Fibroblast of skin of scalp (primary cell): ENCODE measurements at regions not wholly inside any gene's neighbourhood (a gene's known extent, or its start where the extent isn't known, plus 50 kb on each side); places are given as distances from the start of the nearest gene placed in this dataset.
"Not testable (repeated sequence)": the region's sequence is repeated elsewhere in the genome, so short reads cannot be mapped to it uniquely, and the experiment has no call there.

Source experiments
- DNase-seq: peaks from one replicate; pipeline ENCODE4 v3.0.0-alpha.2; 2013

DNA sequence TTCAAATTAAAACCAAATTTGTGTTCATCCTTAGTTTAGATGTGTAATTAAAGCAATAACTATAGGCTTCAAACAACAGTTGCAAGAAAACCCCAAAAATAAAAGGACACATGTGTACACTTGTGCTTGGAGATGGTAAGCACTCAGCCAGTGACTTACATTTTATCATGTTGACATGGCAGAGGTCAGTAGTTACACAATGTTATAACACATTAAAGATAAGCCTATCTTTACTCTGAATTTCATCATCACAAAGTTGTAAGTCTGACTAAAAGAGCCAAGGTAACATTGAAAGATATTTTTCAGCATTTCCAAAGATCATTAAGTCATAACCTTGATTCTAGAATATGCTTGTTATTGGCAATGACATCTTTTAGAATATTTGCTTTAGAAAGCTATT is 98.5 kb upstream of the PNPLA4 start:
- DNase-seq = no peak

DNA sequence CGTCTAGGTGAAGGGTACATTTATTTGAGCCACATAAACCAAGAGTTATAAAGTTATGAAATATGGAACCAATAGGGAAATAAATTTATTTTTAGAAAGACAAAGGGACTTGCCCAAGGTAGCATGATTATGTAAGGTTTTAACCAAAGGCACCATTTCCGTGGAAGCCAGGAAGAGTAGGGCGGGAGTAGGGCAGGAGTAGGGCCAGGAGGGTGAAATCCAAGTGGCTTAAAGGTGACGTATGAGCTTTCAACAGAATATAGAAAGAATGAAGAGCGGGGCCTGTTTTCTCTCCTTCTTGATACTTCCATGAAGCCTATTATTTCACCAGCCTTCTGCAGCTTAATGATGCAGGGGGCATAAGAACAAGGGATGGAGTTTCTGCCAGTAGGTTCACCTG is 91.7 kb upstream of the PNPLA4 start:
- no peak for DNase-seq

DNA sequence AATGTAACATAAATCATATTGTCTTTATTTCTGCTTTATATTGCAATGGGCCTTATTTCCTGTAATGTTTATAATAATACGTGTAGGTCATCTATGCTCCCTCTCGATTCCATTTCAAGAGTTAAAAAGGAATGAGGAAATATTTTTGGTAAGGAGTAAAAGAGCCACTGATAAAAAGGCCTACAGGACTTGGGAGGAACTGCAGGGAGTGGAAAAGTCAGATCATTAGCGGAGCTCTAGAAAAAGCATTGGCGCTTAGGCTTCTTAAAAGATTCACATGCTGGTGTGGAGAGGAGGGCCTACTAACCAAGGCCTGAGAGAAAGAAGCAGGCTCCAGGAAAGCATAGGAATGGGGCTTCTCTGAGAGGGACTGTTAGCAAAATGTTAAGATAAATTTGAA is 82.9 kb upstream of the PNPLA4 start:
- no peak for DNase-seq

DNA sequence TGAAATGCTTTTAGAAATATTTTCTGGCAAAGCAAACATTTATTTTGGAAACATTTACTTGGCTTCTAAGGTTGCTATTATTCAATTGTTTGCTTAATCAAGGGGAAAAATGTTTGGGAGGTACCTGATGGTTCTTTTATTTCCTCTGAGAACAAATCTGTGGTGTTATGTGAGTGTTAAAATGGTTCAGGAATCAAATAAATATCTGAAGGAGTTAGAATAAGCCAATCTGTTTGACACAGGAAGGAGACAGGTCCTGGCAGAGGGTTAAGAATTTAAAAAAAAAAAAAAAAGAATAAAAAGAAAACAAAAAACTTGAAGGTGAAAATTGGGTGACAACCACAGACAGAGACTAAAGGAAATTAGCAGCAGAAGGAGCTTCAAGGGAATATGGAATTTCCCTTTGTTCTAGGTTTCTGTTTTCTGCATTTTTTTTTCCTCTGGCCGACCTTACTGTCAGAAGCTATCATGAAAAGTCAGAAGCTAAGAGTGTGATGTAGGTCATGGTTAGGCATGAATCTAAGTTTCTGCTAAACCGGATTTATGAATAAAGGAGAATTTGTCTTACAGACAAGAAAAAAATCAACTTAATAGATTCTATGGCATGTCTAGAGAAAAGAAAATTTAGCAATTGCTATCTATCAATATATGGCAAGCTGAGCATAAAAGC is 78.6 kb upstream of the PNPLA4 start:
- no peak for DNase-seq

DNA sequence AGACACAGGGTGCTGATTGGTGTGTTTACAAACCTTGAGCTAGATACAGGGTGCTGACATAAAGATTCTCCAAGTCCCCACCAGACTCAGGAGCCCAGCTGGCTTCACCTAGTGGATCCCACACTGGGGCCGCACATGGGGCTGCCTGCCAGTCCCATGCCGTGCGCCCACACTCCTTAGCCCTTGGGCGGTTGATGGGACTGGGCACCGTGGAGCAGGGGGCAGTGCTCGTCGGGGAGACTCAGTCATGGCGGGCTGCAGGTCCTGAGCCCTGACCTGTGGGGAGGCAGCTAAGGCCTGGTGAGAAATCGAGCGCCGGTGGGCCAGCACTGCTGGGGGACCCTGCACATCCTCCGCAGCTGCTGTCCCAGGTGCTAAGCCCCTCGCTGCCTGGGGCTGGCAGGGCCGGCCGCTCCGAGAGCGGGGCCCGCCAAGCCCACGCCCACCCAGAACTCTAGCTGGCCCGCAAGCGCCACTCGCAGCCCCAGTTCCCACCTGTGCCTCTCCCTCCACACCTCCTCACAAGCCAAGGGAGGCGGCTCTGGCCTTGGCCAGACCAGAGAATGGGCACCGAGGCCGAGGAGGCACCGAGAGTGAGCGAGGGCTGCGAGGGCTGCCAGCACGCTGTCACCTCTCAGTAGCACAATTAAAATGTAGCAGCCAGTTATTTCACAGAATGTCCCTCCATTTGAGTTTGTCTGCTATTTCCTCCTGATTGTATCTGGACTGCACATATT is 76.1 kb upstream of the PNPLA4 start:
- DNase-seq = no peak

DNA sequence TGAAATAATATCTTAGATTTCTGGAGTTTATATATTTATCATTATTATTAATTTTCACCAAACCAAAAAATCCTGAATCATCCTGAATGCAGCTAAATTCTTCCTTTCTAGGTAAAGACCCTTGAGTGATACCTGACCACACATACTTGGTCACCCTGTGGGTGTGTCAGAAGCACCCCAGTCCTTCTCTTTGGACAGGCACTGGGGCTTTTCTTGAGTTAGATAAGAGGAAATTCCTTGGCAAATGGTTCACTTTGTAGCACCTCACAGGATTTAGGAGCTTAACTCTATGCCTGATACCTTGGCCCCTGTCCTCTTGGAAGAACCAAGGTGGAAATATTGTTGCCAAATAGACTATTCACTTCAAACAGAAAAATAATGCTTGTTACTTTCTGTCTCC is 69.6 kb upstream of the PNPLA4 start:
- DNase-seq = no peak

DNA sequence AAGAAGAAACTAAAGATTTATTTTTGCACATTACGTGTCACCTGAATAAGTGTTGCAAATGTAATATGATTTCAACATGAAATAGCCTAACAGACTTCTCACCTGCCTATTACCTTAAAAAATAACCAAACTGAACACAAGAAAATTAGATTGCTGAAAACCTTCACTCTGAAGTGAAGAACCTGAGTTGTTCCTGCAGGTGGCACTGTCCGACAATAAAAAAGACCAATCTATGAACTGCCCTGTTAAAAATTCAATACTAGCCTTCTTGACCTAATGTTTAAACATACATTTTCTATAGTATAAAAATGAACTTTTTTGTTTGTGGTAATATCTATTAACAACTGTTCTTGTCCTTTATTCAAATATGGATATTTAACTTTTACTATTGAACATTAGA is 69.2 kb upstream of the PNPLA4 start:
- peak; percentile 18 for DNase-seq

DNA sequence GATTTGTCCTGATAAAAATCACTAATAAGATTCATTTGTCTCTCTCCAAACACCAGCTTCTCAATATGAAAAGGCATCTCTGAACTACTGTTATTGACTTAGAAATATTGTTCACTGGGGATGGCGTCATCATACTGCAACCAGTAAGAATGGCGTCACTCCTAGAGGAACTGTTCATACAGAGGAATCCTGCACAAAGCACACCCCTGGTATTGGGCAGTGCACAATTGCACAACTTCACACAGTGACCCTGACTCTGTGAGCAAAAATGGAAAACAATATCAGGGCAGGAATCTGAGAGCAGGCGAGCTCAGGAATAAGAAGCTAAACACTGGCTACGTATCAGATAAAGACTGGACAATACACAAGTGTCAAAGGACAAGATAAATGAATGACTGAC is 66.7 kb upstream of the PNPLA4 start:
- DNase-seq = no peak

DNA sequence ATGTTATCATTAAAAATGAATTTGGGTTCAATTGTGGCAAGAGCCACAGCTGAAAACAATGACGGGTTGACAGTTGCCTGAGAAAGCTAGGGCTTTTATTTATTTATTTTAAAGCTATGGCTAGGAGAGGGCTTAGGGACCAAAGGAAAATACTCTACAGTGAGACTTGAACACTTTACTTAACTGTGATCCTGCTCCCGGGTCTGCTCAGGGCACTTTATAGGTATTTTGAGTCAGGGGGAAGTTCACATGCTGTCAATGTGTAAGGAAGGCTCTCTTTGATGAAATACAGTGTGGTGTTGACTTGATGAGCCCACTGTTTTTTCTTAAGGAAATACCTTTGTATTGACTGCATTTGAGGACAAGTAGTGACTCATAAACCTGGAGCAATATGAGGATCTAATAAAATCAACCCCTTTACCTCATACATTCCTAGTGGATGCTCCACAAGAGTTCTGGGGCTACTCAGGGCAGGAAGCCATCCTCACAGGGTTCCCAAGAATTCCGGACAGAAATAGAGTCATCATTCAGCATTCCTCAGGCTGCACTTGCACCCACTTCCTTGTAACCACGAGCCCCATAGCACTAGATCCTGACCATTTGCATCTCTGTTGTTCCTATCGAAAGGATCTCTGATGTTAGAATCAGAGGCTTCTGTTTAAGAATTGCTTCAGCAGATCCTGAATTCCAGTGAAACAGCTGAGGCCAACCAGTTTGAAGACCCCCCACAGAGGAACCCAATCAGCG is 61.0 kb upstream of the PNPLA4 start:
- DNase-seq = peak; percentile 43

DNA sequence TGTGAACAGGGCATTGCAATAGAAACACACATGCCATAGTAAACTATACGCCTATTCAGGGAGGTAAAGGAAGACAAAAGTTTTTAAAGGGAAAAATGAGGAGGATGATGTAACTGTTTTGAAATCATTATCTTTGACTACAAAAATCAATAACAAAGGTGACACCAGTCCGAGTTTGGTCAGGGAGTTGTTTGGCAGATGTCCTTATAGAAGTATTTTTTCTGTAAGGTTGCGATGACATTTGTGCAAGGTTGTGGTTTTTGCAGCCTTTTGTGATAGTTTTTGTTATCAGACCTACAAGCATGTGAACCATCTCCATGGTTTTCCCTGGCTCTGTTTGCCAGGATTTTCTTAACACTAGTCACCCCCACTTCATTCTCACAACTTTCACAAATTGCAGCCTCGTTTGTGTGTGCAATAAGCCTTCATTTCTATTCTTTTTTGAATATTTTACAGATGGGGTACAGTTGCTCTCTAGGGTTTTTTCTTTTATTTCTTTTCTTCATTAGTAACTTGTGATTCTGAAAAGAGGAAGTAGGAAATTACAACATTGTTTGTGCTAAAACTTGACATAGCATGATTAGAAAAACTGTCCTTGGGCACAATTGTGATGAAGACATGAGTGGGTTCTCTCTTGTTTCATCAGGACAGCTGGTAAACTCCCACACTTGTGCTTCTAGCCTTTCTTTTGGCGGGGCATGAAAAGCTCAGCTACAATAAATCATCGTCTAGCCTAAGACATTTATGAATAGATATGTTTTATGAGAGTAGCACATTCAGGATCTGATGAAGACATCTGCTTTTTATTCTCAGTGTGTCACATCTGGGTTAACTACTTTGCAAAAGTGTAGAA is 60.2 kb upstream of the PNPLA4 start:
- peak; percentile 2 for DNase-seq

DNA sequence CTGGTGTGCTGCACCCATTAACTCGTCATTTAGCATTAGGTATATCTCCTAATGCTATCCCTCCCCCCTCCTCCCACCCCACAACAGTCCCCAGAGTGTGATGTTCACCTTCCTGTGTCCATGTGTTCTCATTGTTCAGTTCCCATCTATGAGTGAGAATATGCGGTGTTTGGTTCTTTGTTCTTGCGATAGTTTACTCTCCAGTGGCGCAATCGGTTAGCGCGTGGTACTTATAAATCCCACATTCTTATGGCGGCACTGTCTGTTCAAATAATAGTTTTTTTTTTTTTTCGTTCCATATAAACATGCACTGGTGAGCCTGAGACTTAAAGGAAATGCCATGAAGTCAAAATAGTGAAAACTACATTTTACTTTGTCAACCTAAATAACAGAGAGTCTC is 59.5 kb upstream of the PNPLA4 start:
- not testable (repeated sequence) for DNase-seq

DNA sequence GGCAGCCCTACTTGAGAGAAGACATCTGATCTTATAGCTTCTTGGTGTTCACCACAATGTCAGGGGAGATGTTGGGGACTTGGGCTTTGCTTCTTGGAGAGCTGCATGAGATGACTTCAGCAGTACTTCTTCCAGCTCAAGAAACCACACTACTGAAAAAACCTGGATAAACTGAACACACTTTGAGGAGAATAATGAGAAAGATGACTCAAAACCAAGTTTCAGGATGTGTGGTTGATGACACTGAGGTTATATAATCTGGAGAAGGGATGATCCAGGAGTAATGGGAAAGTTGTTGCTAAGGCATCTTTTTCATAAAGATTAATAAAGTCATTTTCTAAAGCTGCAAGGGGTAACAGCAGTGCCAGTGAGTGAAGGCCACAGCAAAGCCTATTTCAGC is 58.4 kb upstream of the PNPLA4 start:
- DNase-seq = peak; percentile 2

DNA sequence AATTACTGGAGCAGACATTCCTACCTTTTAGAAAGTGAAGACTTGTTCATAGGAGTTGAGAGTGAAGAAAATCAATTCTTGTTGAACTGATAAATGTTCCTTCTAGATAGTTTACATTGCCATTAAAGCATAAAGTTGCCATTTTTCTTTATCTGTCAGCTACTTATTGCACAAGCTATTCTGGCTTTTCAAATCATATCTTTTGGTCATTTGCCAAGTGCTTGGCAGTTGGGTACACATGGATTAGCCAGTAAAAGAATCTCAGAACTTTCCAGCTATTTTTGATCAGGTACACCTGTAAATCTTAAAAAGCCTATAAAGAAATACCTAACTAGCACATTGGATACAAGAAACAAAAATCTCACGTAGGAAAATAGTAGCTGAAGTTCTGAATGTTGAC is 56.4 kb upstream of the PNPLA4 start:
- no peak for DNase-seq
